GM18499 (cell line): ENCODE measurements at regions not wholly inside any gene's neighbourhood (a gene's known extent, or its start where the extent isn't known, plus 50 kb on each side); places are given as distances from the start of the nearest gene placed in this dataset.
"Not testable (repeated sequence)": the region's sequence is repeated elsewhere in the genome, so short reads cannot be mapped to it uniquely, and the experiment has no call there.

Experiments used
- ATAC-seq: cut with Tn5 transposase; IDR thresholded peaks from one replicate; pipeline ENCODE4 v1.9.1; 2021; ENCODE audit warnings: moderate number of reproducible peaks; ENCODE audit not compliant: insufficient read depth, unreplicated experiment

DNA sequence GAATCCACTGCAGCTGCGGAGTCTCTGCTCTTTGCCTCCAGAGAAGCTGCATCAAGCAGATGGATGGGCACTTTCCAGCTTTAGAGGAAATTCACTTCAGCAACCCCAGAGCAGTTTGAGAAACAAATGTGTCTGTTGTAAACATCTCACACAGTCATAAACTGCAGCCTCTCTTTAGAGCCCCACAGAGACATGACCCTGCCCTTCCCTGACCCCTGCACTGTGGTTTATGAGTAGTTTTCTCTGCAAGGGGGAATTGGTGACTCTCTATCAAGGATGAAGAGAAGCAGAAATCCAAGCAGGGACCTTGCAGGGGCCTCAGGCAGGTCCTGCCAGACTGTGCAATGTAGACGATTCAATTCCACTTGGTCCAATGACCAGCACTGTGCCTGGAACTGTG lies 160.2 kb downstream of the SH2D4B start:
- no peak for ATAC-seq

DNA sequence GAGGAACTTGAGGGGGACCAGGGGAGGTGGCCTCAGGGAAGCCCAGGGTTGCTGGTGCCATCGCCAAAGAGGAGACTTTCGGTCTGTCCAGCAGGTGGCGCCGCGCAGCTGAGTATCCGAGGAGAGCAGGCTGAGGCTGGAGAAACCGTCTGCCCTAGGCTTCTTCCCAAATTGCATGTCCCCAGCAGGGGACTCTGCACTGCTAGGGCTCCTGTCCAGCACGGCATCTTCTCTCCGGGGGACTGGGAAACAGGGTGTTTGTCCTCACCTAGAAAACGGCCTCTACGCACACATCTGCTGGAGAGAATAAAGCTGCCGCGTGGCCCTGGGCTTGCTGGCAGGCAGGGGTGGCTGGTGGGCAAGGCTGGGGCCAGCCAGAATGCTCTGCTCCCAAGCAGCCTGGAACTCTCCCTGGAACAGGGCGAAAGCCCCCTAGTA lies 161.9 kb downstream of the SH2D4B start:
- peak; percentile 82 for ATAC-seq

GRCh38 chr10:80700252-80700651 lies 162.6 kb downstream of the SH2D4B start:
- ATAC-seq: no peak

DNA sequence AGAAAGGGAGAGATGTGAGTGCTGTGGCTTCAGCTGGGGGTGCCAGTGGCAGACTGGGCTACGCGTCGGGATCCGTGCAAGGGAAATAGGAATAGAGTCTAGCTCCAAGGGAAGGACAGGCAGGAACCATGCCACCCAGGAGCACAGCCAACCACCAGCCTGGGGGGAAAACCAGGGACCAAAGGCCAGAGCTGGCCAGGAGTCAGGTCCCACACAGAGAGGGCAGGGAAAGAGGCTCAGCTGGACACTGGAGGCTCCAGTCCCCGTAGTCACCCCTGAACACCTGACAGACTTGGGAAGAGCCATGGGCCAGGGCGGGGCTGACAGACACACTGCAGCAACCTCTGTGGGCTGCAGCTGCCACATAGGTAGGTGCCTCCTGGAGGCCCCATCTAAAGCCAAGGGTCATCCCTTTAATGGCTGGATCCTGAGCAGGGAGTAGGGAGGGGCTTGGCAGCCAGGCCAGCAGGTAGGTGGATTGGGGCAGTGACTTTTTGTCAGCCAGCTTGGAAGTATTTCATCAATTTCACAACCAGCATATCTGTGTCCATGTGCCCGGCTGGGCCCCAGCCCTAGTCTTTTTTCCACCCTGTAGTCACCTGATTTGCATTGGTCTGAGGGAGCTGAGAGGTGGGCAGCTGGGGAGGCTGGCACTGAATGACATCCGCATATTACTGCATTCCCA lies 163.2 kb downstream of the SH2D4B start:
- no peak for ATAC-seq

DNA sequence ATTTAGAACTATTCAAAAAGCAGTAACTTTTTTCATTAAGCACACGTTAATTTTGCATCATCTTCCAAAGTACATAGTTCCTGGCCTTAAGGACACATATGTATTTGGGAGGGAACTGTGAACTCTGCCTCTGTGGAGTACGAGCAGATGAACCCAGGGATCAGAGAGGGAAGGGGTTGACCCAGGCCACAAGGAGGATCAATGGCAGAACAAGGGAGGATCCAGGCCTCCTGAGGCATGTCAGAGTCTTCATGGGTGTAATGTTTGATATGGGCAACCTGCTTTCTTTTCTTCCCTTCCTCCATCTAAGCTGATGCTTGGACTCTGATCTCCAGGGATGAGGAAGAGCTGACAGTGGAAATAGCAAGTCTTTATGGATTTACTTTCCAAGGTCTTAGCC lies 164.0 kb downstream of the SH2D4B start:
- ATAC-seq: no peak

GRCh38 chr10:80702143-80702542 lies 164.4 kb downstream of the SH2D4B start:
- no peak for ATAC-seq

DNA sequence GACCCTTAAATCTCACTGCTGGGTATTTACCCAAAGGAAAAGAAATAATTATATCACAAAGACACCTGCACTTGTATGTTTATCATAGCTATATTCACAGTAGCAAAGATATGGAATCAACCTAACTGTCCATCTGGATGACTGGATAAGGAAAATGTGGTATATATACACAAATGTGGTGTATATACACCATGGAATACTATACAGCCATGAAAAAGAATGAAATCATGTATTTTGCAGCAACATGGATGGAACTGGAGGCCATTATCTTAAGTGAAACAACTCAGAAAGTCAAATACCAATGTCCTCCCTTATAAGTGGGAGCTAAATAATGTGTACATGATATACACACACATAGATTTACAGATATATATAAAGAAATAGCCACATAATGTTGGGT lies 168.2 kb downstream of the SH2D4B start:
- ATAC-seq: no peak

DNA sequence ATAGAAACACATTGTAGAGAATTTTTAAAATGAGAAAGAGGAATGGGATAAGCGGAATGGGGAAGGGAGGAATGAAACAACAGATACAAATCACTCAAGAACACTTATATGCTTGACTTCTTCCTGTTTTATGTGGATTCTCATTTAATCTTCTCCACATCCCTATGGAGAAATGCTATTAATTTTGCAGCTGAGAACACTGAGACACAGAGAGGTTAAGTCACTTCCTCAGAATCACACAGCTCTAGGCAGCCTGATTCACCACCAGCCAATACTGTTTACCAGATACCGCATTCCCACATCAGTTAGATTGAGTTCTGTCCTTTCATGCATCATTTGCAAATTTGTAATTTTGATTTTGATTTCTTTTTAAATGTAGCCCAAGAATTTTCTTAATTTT lies 170.5 kb downstream of the SH2D4B start:
- no peak for ATAC-seq

DNA sequence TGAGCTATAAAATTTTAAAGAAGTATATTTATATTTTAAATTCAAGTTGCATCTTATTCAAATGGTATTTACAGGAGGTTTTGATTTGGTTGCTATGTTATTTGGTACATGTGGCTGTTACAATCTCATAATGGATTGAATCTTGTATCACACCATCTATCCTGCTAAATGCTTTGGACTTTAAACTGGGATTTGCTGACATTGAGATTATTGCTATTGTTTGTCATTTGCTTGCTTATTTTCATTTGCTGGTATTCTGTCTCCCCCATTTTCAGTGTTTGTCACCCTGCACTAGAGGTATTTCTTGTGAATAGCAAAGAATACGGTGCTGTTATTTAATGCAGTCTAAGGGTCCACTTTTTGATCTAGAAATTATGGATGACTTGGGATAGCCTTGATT lies 171.1 kb downstream of the SH2D4B start:
- ATAC-seq: no peak

DNA sequence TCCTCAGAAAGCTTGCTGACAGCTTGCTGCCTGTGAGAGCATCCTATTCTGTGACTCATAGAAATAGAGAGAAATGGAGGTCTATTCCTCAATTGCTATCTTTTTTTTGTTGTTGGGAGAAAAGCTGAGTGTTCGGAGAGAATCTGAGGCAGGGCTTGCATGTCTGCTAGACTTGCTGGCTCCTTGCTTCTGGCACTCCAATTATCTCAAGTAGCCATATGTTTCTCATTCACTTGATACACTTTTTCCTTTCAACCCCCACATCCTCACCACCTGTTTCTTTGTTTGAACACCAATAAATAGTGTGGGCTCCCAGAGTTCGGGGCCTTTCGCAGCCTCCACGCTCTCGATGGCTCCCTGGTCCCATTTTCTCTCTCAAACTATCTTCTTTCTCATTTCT lies 172.2 kb downstream of the SH2D4B start:
- ATAC-seq: no peak

GRCh38 chr10:80713398-80713928 lies 175.8 kb downstream of the SH2D4B start:
- no peak for ATAC-seq

DNA sequence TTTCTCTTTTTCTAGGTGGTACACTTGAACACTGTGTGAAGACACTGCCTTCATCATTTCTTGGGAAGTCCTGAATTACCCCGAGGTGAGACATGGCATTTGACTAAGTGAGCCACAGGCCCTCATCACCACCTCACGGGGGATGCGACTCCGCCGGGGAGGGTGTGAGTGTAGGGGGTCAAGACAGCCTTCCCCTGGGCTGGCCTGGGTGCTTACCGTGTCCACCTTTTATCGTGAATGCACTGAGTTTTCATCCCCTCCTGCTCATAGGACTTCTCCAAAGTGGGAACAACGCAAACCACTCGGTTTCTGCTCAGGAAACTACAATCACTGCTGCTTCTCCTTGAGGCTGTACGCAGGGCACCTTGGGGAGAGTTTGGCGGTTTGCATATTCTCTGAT lies 176.9 kb downstream of the SH2D4B start:
- ATAC-seq: no peak

DNA sequence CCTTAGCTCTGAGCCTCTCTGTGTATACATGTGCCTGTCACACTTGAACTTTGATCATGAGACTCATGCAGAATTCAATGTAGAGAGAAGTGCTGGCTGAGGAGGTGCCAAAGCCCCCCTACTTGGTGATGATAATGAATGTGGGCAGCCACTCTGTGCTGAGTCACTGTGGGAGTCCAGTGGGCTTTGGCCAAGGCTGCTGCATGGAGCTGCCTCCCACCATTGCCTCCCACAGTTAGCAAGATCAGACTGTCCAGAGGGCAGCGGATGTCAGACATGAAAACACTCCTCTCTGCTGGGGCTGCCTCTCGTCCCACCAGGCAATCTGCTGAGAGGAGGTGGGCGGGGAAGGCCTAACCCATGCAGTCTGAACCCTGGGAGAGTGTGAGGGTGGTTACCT lies 180.3 kb downstream of the SH2D4B start:
- no peak for ATAC-seq

DNA sequence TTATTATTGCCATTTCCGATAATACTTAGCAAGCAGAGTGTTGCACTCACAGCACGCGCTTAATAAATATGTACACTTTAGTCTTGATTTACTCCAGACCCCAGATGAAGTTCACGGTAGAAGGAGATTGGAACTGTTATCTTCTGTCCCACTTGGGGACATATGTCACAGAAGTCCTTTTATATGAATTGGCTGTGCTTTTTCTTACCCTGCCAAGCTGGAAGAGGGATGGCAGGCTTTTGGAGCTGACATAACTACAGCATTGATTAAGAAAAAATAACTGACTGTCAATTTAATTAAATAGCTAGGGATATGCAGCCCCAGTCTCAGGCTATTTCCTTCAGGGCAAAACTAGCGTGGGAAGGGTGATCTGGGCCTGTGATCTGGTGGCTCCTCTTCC lies 182.2 kb downstream of the SH2D4B start:
- ATAC-seq: no peak

DNA sequence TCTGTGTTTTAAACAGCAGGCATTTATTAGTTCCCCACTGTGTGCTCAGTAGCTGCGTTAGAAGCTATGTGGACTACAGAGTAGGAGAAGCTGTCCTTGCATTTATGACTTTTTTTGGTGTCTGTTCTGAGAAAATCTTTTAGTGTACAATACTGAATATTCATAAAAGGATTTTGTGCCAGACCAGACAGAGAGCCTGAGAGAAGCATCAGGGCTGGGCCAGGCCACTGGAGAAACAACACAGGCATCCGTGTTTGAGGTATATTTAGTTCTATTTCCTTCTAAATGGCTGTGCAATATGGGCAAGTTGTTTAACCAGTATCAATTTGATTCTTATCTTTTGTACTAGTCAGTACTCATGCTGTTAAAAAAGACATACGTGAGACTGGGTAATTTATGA lies 182.8 kb downstream of the SH2D4B start:
- no peak for ATAC-seq

- not testable (repeated sequence) for ATAC-seq
Observed at GRCh38 chr10:80728354-80728753, 190.7 kb downstream of the SH2D4B start.

GRCh38 chr10:80729896-80730295 lies 192.2 kb downstream of the SH2D4B start:
- ATAC-seq: no peak

GRCh38 chr10:80730522-80730921 lies 192.8 kb downstream of the SH2D4B start:
- no peak for ATAC-seq

DNA sequence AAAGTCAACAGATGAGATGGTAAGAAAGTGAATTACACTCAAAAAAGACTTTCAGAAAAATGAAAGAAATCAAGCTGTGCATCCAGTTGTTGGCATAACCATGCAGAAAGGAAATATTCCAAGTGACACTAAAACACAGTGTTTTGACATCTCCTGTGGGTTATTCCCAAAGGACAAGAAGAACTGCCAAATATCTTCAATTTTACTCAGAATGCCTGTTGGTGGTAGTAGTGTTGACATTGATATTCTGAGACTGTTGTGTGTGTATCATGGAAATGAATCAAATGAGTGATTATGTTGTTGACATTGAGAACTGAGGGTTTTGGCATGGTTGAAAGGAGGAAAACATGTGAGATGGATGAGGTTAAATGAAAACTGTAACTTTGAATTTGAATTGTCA lies 196.9 kb downstream of the SH2D4B start:
- ATAC-seq: no peak

DNA sequence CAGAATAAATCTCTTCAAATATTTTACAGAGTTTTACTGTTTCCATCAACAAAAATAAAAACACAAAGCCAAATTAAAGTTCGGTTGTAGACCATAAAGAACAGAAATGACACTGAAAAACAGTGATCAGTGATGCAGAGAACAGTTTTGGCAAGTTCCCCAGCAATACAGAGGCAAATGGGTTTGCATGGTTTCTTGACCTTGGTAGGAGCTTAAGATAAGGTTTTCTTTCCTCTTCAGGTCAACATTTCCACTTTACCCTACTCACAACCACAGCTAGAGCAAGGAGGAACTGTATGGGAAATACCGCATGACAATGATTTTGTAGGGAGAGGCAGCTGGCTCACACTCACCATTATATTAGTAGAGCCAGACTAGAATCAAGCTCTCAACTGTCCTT lies 199.5 kb downstream of the SH2D4B start:
- ATAC-seq: no peak

GRCh38 chr10:80739328-80739727 lies 201.6 kb downstream of the SH2D4B start:
- ATAC-seq: no peak

DNA sequence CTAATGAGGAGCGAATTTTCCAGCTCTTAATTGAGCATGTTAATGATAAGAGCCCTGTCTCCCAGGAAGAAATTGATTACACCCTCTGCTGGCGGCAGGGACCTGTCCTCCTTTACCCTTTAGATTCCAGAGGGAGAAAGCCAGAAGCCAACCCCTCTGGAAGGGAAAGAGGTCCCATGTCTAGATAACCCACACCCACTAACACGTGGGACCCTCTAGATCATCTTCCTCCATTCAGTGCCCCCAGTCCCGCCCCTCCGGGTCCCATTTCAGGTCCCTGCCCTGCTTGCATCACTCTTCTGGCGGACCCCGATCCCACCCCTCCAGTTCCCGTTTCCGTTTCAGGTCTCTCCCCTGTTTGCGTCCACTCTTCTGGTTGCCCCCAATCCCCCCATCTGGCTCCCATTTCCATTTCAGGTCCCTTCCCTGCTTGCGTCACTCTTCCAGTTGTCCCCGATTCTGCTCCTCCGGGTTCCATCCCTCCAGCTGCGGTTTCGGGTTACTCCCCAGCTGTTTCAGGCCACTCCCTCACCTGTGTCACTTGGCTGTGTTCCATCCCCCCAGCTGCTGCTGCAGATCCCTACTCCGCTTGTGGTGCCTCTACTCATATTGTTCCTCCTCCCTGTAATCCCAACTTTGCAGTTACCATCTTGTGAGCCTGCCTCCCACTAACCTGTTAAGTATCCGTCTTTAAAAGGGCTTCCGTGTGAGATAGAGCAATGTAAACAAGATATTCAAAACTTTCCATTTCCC lies 202.4 kb downstream of the SH2D4B start:
- no peak for ATAC-seq
